Stimulated activated naive B cell treated with anti-CD40 and anti-IgM and Interleukin-4, amounts not matched to agents 10 μg/mL and 1 μg/mL and 100 μg/mL, for 72 hours (primary cell): ENCODE measurements at regions not wholly inside any gene's neighbourhood (a gene's known extent, or its start where the extent isn't known, plus 50 kb on each side); places are given as distances from the start of the nearest gene placed in this dataset.
A peak's percentile ranks its signal among the peaks of the same experiment; 100 is the strongest.
"Not testable (repeated sequence)": the region's sequence is repeated elsewhere in the genome, so short reads cannot be mapped to it uniquely, and the experiment has no call there.

Experiments
- ATAC-seq, 2 donors: fragments of 150-1000 bp; cut with Tn5 transposase; replicated peaks; 2 replicates each; pipeline ENCODE4 v1.10.0; 2021; ENCODE audit warnings: moderate library complexity in 1 of 2
- DNase-seq: peaks from one replicate; pipeline ENCODE4 v3.0.0; 2021
- H3K27ac Mint-ChIP-seq: one replicate; pipeline ENCODE4 v1.8.0; 2022; ENCODE audit warnings: mild to moderate bottlenecking, mixed read lengths
- H3K27me3 Mint-ChIP-seq, 2 donors: one replicate each; pipeline ENCODE4 v1.8.0; 2022; ENCODE audit warnings: mixed read lengths in 2 of 2
- H3K36me3 Mint-ChIP-seq, 2 donors: one replicate each; pipeline ENCODE4 v1.8.0; 2022; ENCODE audit warnings: mixed read lengths in 2 of 2, mild to moderate bottlenecking in 1 of 2
- H3K4me1 Mint-ChIP-seq, 2 donors: one replicate each; pipeline ENCODE4 v1.8.0; 2022; ENCODE audit warnings: mixed read lengths in 2 of 2, mild to moderate bottlenecking in 1 of 2
- H3K4me3 Mint-ChIP-seq, 2 donors: one replicate each; pipeline ENCODE4 v1.8.0; 2022; ENCODE audit warnings: mild to moderate bottlenecking in 2 of 2, mixed read lengths in 2 of 2, moderate library complexity in 1 of 2
- H3K9me3 Mint-ChIP-seq, 2 donors: one replicate each; pipeline ENCODE4 v1.8.0; 2022; ENCODE audit warnings: mixed read lengths in 2 of 2, mild to moderate bottlenecking in 1 of 2

DNA sequence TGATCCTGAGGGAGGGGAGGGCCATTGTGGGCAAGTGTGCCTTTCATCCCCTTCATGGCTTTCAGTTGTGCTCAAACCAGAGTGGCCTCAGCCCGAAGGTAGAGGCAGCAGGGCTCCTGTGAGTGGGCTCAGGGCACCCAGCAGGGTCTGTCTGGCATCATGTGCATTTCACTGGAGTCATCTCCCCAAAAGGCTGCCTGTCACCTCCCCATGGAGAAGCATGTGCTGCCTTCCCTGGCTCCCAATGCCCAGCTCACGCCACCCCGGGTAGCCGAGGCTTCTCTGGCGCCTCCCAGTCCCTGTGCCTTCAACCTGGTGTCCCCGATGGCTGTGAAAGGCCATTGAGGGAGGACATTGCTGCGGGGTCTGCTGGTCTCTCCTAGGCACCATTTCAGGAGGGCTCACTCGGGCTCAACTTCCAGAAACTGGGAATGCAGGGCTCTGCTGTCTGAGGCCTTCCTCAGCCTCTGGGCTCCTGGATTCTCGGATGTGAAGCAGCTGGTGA lies 213.9 kb downstream of the BANP start:
- not testable (repeated sequence) for H3K4me1 Mint-ChIP-seq, H3K36me3 Mint-ChIP-seq, H3K4me3 Mint-ChIP-seq, H3K9me3 Mint-ChIP-seq, DNase-seq, ATAC-seq, H3K27ac Mint-ChIP-seq
- peaks cover 9 to 13% of the 10 kb centered on the region in 2 donors for H3K27me3 Mint-ChIP-seq

DNA sequence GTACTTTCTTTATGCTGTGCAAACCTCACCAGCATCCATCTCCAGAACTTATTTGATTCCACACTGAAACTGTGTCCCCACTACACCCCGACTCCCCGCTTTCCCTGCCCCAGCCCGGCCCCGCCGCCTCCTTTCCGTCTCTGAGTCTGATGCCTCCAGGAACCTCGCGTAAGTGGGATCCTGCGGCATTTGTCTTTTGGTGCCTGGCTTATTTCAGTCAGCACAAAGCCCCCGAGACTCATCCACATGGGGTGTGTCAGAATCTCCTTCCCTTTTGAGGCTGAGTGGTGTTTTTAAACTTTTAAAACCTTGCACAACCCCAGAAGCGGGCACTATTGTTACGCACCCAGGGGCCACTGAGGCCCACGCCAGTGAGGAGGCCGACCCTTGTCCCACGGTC lies 214.4 kb downstream of the BANP start:
- not testable (repeated sequence) for ATAC-seq, H3K4me1 Mint-ChIP-seq, H3K36me3 Mint-ChIP-seq, H3K9me3 Mint-ChIP-seq, H3K27ac Mint-ChIP-seq, H3K4me3 Mint-ChIP-seq, DNase-seq
- peaks cover 13 to 14% of the 10 kb centered on the region in 2 donors for H3K27me3 Mint-ChIP-seq

DNA sequence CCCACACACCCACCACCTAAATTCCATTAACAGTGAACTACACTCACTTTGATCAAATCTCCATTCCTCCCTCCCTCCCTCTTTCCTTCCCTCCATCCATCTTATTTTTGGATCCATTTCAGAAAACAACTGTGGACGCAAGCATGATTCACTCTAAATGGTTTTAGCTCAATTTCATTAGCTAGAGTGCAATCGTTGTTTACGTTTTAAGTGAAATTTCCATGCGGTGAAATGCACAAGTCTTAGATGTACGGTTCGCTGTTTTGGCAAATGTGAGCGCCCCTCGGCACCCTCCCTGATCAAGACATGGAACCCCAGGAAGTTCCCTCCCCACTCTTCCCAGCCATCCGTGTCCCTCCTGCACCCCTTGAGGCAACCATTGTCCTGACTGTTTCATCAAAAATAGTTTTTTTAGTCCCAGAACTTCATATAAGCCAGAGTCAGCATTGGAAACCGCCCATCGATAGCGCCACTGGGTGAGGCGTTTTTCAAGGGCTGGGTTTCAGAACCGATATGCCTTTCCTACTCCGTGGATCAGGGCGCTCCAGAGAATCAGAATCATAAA lies 215.1 kb downstream of the BANP start:
- not testable (repeated sequence) for H3K4me3 Mint-ChIP-seq, H3K27ac Mint-ChIP-seq, H3K4me1 Mint-ChIP-seq, H3K36me3 Mint-ChIP-seq, DNase-seq, ATAC-seq, H3K9me3 Mint-ChIP-seq
- peaks cover 13 to 14% of the 10 kb centered on the region in 2 donors for H3K27me3 Mint-ChIP-seq

DNA sequence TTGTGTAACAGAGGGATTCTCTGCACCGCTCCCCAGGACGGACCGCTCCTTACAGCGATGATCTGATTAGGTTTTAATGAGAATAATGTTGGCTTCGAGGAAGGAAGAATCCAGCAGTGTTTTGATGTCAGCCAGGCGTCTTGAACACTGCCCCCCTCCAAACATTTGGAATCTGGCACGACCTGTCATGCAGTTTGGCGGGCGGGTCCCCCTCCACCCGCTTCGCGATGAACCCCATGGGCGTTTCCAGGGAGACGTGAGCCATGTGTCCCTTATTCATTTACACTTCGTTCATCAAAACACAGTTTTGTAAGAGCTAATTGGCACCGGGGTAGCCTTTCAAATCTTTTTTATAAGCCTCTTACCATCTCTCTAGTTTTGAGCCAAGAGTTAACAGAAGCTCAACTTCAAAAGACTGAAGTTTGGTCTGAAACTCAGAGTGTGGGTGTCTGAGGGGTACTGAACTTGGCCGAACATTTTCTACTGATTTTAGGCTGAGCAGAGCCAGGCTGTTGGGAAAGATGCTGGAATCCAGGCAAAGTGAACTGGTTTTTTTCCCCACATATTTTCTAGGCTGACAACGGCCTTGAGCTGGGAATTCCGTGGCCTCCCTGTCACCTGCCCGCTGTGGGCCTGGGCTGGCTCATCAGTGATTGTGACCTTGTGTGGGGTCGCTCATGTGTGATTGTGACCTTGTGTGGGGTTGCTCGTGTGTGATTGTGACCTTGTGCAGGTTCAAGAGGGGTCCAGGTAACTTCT lies 214.8 kb upstream of the ZNF469 start:
- not testable (repeated sequence) for H3K4me1 Mint-ChIP-seq, ATAC-seq, DNase-seq, H3K36me3 Mint-ChIP-seq, H3K4me3 Mint-ChIP-seq, H3K27ac Mint-ChIP-seq
- peaks cover 11 to 21% of the 10 kb centered on the region in 2 donors for H3K9me3 Mint-ChIP-seq
- peaks cover 20 to 21% of the 10 kb centered on the region in 2 donors for H3K27me3 Mint-ChIP-seq

DNA sequence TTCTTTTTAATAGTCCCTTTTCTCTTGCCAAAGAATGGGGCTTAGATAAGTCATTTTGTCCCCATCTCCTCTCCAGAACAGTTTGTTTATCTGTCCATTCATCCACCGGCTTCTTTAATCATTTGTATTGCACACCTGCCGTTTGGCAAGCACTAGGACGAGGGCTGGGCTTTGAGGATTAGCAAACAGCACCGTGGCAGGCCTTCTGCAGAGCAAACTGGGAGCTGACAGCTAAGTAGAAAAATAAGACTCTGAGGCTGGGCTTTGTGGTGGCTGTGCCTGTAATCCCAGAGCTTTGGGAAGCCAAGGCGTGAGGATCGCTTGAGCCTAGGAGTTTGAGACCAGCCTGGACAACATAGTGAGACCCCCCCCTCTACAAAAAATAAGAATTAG lies 214.2 kb upstream of the ZNF469 start:
- not testable (repeated sequence) for H3K36me3 Mint-ChIP-seq, H3K4me3 Mint-ChIP-seq, H3K4me1 Mint-ChIP-seq, ATAC-seq, H3K27ac Mint-ChIP-seq, DNase-seq
- Mint-ChIP-seq H3K27me3 (peaks cover 14 to 17% of the 10 kb centered on the region in 2 donors), H3K9me3 (peaks cover 10 to 18% of the 10 kb centered on the region in 2 donors)

DNA sequence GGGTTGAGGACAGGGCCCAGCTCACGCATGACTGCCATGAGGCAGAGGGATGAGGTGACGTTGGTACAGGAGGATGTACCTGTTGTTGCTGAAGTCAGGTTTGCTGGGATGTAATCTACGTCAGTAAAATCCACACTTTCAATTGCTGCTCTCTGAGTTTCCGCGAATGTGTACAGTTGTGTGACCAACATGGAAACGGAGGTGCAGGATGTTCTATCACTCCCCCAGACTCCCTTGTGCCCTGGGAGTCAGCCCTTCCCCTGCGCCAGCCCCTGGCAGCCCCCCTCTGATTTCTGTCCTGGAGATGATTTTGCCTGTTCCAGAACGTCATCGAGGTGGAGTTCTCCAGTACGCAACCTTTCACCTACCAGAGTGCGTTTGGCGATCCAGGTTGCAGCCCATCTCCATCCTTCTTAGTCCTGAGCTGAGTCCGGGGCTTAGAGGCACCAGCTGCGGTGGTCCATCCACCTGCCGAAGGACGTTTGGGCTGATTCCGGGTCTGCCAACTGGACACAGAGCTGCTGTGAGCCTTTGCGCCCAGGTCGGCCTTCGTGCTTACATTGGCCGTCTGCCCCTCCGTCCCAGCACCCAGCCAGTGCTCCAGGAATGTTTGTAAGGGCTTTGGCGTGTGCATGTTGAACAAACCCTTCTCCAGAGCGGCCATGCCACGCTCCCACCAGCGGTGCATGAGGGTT lies 213.5 kb upstream of the ZNF469 start:
- not testable (repeated sequence) for H3K4me3 Mint-ChIP-seq, H3K27ac Mint-ChIP-seq, DNase-seq, H3K36me3 Mint-ChIP-seq, ATAC-seq, H3K4me1 Mint-ChIP-seq
- Mint-ChIP-seq H3K9me3 (peaks cover 6 to 15% of the 10 kb centered on the region in 2 donors), H3K27me3 (peaks cover 9 to 12% of the 10 kb centered on the region in 2 donors)

DNA sequence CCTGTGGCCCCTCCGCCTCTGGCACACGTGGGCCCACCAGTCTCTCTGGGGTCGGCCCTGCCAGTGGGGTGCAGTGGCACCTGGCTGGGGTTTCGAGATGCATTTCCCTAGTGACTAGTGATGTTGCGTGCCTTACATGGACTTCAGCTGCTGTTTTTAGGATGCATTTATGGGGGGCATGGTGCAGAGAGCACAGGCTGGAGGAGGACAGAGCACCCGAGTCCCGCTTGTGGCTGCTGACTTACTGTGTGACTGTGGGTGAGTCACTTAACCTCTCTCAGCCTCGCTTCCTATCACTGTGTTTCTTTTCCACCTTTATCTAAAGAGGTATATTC lies 213.0 kb upstream of the ZNF469 start:
- not testable (repeated sequence) for H3K27ac Mint-ChIP-seq, H3K36me3 Mint-ChIP-seq, H3K4me3 Mint-ChIP-seq, DNase-seq, ATAC-seq, H3K4me1 Mint-ChIP-seq
- Mint-ChIP-seq H3K27me3 (peaks cover 8 to 12% of the 10 kb centered on the region in 2 donors), H3K9me3 (peaks cover 6 to 15% of the 10 kb centered on the region in 2 donors)

DNA sequence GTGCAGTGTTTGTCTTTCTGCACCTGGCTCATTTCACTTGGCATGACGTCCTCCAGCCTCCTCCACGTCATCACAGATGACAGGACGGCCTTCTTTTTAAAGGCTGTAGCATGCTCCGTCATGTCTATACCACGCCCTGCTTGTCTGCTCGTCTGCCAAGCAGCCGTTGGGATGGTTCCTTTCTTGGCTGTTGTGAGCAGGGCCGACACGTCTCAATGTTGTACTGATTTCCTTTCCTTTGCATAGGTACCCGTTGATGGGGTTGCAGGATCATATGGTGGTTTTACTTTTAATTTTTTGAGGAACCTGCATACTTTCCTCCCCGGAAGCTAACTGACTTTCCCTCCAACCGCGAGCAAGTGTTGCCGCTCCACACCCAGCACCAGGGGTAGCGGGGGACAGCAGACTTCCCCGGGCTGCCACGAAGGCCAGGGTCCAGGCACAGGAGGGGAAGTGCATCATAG lies 212.2 kb upstream of the ZNF469 start:
- H3K4me3 Mint-ChIP-seq: peak overlapping the region; percentile 67
- DNase-seq: no peak
- H3K9me3 Mint-ChIP-seq: peaks cover 6 to 15% of the 10 kb centered on the region in 2 donors
- ATAC-seq: peak; percentile 58 to 75
- H3K36me3 Mint-ChIP-seq: peaks cover 7 to 8% of the 10 kb centered on the region in 2 donors
- peaks cover 6 to 9% of the 10 kb centered on the region in 2 donors for H3K4me1 Mint-ChIP-seq
- H3K27me3 Mint-ChIP-seq: peaks cover 8 to 12% of the 10 kb centered on the region in 2 donors
- peak overlapping the region; percentile 66 for H3K27ac Mint-ChIP-seq

DNA sequence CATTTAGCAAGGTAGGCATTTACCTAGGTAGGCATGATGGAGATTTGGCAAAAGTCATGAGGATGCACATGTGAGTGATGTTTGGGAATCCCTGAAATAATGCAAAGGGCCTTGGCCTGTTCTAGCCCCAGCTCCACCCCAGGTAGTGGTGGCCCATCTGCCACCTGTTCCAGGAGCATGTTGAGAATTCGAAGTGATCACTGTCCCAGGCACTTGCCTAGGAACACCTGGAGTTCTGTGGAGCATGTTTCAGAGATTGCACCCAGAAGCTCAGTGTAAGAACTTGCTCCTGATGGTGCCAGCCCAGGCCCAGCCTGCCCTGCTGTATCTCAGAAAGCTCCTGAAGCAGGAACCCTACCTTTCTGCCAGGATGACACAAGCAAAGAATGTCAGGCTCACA lies 211.6 kb upstream of the ZNF469 start:
- ATAC-seq, DNase-seq: not testable (repeated sequence)

DNA sequence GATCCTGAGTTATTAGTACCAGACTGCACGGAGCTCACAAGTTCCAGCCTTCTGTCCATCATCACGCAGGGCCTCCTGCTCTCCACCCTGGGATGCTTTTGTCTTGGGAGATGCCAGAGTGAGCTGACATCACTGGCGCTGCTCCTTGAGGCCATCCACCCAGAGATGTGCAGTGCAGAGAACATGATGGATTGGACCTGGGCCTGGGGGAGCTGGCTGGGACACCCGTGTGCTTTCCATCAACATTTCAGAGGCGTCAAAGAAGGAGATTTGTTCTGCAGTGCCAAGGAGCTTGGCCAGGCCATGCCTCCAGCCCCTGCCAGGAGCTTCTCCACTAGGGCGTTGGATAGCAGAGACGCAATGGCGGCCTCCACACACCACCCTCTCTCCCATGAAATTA lies 206.6 kb upstream of the ZNF469 start:
- H3K4me1 Mint-ChIP-seq, H3K36me3 Mint-ChIP-seq, H3K4me3 Mint-ChIP-seq, H3K27ac Mint-ChIP-seq, H3K27me3 Mint-ChIP-seq, DNase-seq, ATAC-seq: not testable (repeated sequence)
- peaks cover 6 to 15% of the 10 kb centered on the region in 2 donors for H3K9me3 Mint-ChIP-seq

More for the DNA sequence above, 211.6 kb upstream of the ZNF469 start:
- H3K4me1 Mint-ChIP-seq, H3K27ac Mint-ChIP-seq, H3K4me3 Mint-ChIP-seq, H3K36me3 Mint-ChIP-seq: not testable (repeated sequence)
- peaks cover 8 to 12% of the 10 kb centered on the region in 2 donors for H3K27me3 Mint-ChIP-seq
- H3K9me3 Mint-ChIP-seq: peaks cover 6 to 15% of the 10 kb centered on the region in 2 donors

DNA sequence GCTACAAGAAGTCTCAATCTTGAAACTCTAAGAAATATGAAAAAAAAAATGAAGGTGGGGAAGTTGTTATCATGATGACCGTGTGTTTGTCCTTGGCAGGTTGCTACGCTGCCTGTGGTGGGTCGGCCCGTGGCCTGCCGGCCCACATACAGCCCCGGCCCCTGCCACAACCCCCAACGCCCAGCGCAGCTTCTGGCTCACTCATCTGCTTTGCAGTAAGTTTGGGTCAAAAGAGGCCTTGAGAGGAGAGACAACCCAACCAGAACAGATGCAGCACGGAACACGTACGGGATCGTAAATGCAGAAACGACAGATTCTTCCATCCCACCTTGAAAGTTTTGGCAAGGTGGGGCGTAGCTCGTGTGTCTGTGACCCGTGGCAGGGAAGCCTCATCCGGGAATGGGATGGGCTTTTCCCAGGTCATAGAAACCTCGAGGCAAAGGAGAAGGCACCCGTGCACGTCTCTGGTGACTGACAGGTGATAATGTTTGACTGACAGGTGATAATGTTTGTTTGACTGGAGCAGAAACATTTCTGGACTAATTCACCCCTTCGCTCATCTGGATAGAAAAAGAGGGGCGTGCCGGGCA lies 206.1 kb upstream of the ZNF469 start:
- H3K9me3 Mint-ChIP-seq: peaks cover 6 to 15% of the 10 kb centered on the region in 2 donors
- H3K4me1 Mint-ChIP-seq, H3K4me3 Mint-ChIP-seq, H3K27me3 Mint-ChIP-seq, H3K27ac Mint-ChIP-seq, H3K36me3 Mint-ChIP-seq, DNase-seq, ATAC-seq: not testable (repeated sequence)

DNA sequence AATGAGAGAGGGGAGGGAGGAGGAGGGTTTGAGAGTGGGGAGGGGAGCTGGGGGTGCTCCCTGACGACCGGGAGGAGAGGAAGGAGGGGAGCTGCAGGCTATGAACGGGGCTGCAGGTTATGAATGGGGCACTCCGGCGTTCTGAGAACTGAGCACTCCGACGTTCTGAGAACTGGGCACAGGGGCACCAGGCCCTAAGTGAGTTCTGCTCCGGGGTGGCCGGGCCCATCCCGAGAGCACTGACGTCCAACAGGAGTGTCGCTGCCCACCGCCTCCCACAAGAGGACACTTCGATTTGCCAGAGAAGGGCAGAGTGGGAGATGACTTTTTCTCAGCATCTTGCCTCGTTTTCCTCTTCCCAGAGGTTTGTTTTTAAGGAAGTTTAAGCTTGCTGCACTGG lies 204.5 kb upstream of the ZNF469 start:
- not testable (repeated sequence) for H3K36me3 Mint-ChIP-seq, H3K27me3 Mint-ChIP-seq, DNase-seq, H3K27ac Mint-ChIP-seq, H3K9me3 Mint-ChIP-seq, H3K4me1 Mint-ChIP-seq, ATAC-seq, H3K4me3 Mint-ChIP-seq

DNA sequence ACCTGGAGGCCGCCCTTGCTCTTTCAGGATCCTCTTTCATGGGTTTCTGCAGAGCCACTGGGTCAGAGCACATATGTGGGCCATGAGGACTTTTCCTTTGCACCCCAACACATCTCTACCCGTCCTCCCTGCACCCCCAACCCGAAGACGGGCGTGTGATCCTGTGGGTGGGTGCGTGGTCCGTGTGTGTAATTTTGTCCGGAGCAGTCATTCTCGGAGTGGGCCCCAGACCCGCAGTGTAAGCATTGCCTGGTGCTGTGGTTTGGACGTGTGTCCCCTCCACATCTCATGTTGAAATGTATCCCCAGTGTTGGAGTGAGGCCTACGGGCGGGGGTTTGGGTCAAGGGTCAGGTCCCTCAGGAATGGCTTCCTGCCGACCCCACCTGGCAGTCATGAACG lies 203.9 kb upstream of the ZNF469 start:
- H3K36me3 Mint-ChIP-seq, DNase-seq, H3K9me3 Mint-ChIP-seq, H3K4me1 Mint-ChIP-seq, H3K27me3 Mint-ChIP-seq, ATAC-seq, H3K4me3 Mint-ChIP-seq, H3K27ac Mint-ChIP-seq: not testable (repeated sequence)
